Embryonic facial prominence (tissue), 1 donor: ENCODE measurements at regions not wholly inside any gene's neighbourhood (a gene's known extent, or its start where the extent isn't known, plus 50 kb on each side); places are given as distances from the start of the nearest gene placed in this dataset.

Experiments used
- DNase-seq: peaks from one replicate; pipeline ENCODE4 v3.0.0-alpha.2; 2016; ENCODE audit errors: extremely low spot score

- DNase-seq = no peak
Measured at GRCh38 chr3:14286887-14287500, 108.4 kb downstream of the LSM3 start.

GRCh38 chr3:14288177-14288788, 109.7 kb downstream of the LSM3 start:
- DNase-seq = no peak

GRCh38 chr3:14288833-14289451, 110.3 kb downstream of the LSM3 start:
- no peak for DNase-seq

- no peak for DNase-seq
Measured at GRCh38 chr3:14289590-14290461, 111.2 kb downstream of the LSM3 start.

- DNase-seq = no peak
Measured at GRCh38 chr3:14290631-14291385, 111.6 kb upstream of the SLC6A6 start.

- DNase-seq = no peak
Measured at GRCh38 chr3:14295037-14295436, 107.4 kb upstream of the SLC6A6 start.

- DNase-seq = no peak
Measured at GRCh38 chr3:14295801-14296200, 106.6 kb upstream of the SLC6A6 start.

GRCh38 chr3:14297305-14297704, 105.1 kb upstream of the SLC6A6 start:
- DNase-seq = no peak

- no peak for DNase-seq
Measured at GRCh38 chr3:14297784-14298236, 104.6 kb upstream of the SLC6A6 start.

GRCh38 chr3:14298442-14298841, 104.0 kb upstream of the SLC6A6 start:
- no peak for DNase-seq

GRCh38 chr3:14298991-14299555, 103.3 kb upstream of the SLC6A6 start:
- no peak for DNase-seq

GRCh38 chr3:14299767-14300166, 102.6 kb upstream of the SLC6A6 start:
- DNase-seq = no peak

GRCh38 chr3:14300721-14301399, 101.5 kb upstream of the SLC6A6 start:
- DNase-seq = no peak

- no peak for DNase-seq
Measured at GRCh38 chr3:14301558-14301957, 100.8 kb upstream of the SLC6A6 start.

GRCh38 chr3:14303336-14304100, 98.9 kb upstream of the SLC6A6 start:
- no peak for DNase-seq

GRCh38 chr3:14304101-14305045, 98.0 kb upstream of the SLC6A6 start:
- DNase-seq = no peak

- DNase-seq = no peak
Measured at GRCh38 chr3:14305324-14305723, 97.1 kb upstream of the SLC6A6 start.

GRCh38 chr3:14306142-14306541, 96.3 kb upstream of the SLC6A6 start:
- DNase-seq = no peak
